ENCODE measurements at regions not wholly inside any gene's neighbourhood (a gene's known extent, or its start where the extent isn't known, plus 50 kb on each side); places are given as distances from the start of the nearest gene placed in this dataset.

GRCh38 chr15:98315971-98316370 lies 332.4 kb upstream of the IGF1R start:
- TF ChIP-seq, protein P1, sequence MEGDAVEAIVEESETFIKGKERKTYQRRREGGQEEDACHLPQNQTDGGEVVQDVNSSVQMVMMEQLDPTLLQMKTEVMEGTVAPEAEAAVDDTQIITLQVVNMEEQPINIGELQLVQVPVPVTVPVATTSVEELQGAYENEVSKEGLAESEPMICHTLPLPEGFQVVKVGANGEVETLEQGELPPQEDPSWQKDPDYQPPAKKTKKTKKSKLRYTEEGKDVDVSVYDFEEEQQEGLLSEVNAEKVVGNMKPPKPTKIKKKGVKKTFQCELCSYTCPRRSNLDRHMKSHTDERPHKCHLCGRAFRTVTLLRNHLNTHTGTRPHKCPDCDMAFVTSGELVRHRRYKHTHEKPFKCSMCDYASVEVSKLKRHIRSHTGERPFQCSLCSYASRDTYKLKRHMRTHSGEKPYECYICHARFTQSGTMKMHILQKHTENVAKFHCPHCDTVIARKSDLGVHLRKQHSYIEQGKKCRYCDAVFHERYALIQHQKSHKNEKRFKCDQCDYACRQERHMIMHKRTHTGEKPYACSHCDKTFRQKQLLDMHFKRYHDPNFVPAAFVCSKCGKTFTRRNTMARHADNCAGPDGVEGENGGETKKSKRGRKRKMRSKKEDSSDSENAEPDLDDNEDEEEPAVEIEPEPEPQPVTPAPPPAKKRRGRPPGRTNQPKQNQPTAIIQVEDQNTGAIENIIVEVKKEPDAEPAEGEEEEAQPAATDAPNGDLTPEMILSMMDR (IDR thresholded peaks at IDR 0.05; ENCODE audit: control extremely low read depth, extremely low read depth, low read depth, missing control alignments): no peak
- ChIA-PET POLR2A (no interaction called here), CTCF (interaction anchor here (0.8 to 2.0 kb wide), 3 partner anchors 10 to 112 kb away, joined by 3 to 4 read pairs (median 3); no protein-coding TSS in a partner anchor)
- no peak for DNase-seq (ENCODE audit: extremely low spot score)

GRCh38 chr15:98321896-98322295 lies 326.4 kb upstream of the IGF1R start:
- POLR2A ChIA-PET: no interaction called here
- no peak for DNase-seq (ENCODE audit: extremely low spot score)
- TF ChIP-seq, protein P1 (IDR thresholded peaks at IDR 0.05; ENCODE audit: control extremely low read depth, extremely low read depth, low read depth, missing control alignments): no peak
- CTCF ChIA-PET: interaction anchor here (1.1 to 1.4 kb wide), 2 partner anchors 10 to 100 kb away, joined by 4 to 7 read pairs; no protein-coding TSS in a partner anchor

- no peak for DNase-seq (ENCODE audit: extremely low spot score)
- CTCF ChIA-PET: interaction anchor here (1.1 to 1.4 kb wide), 3 partner anchors 11 to 99 kb away, joined by 3 to 7 read pairs (median 4); no protein-coding TSS in a partner anchor
- POLR2A ChIA-PET: no interaction called here
- TF ChIP-seq, protein P1 (IDR thresholded peaks at IDR 0.05; ENCODE audit: control extremely low read depth, extremely low read depth, low read depth, missing control alignments): no peak
Observed at GRCh38 chr15:98322581-98322980, 325.8 kb upstream of the IGF1R start.

GRCh38 chr15:98324341-98324970 lies 323.9 kb upstream of the IGF1R start:
- TF ChIP-seq, protein P1 (IDR thresholded peaks at IDR 0.05; ENCODE audit: control extremely low read depth, extremely low read depth, low read depth, missing control alignments): no peak
- CTCF ChIA-PET: no interaction called here
- DNase-seq (ENCODE audit: extremely low spot score): no peak
- POLR2A ChIA-PET: no interaction called here

GRCh38 chr15:98326804-98327203 lies 321.5 kb upstream of the IGF1R start:
- POLR2A ChIA-PET: interaction anchor here (0.6 kb wide), 1 partner anchor 883 kb away, joined by 3 read pairs; no protein-coding TSS in a partner anchor
- TF ChIP-seq, protein P1 (IDR thresholded peaks at IDR 0.05; ENCODE audit: control extremely low read depth, extremely low read depth, low read depth, missing control alignments): no peak
- no peak for DNase-seq (ENCODE audit: extremely low spot score)
- CTCF ChIA-PET: interaction anchor here (1.0 to 1.3 kb wide), 3 partner anchors 9 to 15 kb away, joined by 3 to 5 read pairs (median 4); no protein-coding TSS in a partner anchor

DNA sequence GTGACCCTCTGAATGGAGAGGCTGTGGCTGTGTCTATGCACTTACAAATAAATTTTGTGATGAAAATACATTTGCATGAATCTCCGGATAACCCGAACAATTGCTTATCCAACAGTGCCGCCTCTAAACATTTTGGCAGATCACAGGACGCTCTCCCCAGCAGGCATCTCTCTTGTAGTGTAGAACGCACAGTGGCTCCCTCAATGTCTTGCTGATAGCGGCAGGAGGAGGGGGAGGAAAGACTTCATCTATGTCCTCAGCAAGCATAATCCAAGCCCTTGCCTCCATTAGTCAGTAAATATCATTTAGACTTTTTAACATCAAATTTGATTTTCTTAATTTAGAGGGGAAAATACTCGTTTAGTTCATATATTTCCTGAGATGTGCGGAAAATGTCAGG lies 318.1 kb upstream of the IGF1R start:
- ChIA-PET POLR2A (no interaction called here), CTCF (no interaction called here)
- TF ChIP-seq, protein P1 (IDR thresholded peaks at IDR 0.05; ENCODE audit: control extremely low read depth, extremely low read depth, low read depth, missing control alignments): no peak
- no peak for DNase-seq (ENCODE audit: extremely low spot score)

Measured in GM10248 (cell line).